Lung (tissue), 11 donors: ENCODE measurements at regions not wholly inside any gene's neighbourhood (a gene's known extent, or its start where the extent isn't known, plus 50 kb on each side); places are given as distances from the start of the nearest gene placed in this dataset.
"Not testable (repeated sequence)": the region's sequence is repeated elsewhere in the genome, so short reads cannot be mapped to it uniquely, and the experiment has no call there.

Experiments used
- ATAC-seq: fragments of 200-7000 bp; cut with Tn5 transposase; one replicate; pipeline ENCODE4 v1.9.1; 2020; ENCODE audit warnings: moderate number of reproducible peaks; ENCODE audit not compliant: insufficient read depth, low FRiP score
- DNase-seq, 3 donors: peaks; one replicate each; pipeline ENCODE4 v3.0.0-alpha.2; 2013 to 2017
- H3K27ac ChIP-seq, 2 donors: one replicate each; pipeline ENCODE4 v1.5.1; 2013; ENCODE audit warnings: mild to moderate bottlenecking in 2 of 2, moderate library complexity in 2 of 2, control low read depth in 1 of 2, inconsistent platforms in 1 of 2, low read depth in 1 of 2, low read length in 1 of 2
- H3K27me3 ChIP-seq, 3 donors: one replicate each; pipeline ENCODE4 v1.5.1; 2013; ENCODE audit warnings: low read length in 2 of 3; ENCODE audit not compliant: control insufficient read depth in 3 of 3, insufficient read depth in 3 of 3
- H3K36me3 ChIP-seq, 4 donors: one replicate each; pipeline ENCODE4 v1.5.1; 2013; ENCODE audit warnings: low read length in 4 of 4, mild to moderate bottlenecking in 1 of 4, moderate library complexity in 1 of 4; ENCODE audit not compliant: control insufficient read depth in 4 of 4, insufficient read depth in 4 of 4
- H3K4me1 ChIP-seq, 5 donors: one replicate each; pipeline ENCODE4 v1.5.1; 2013; ENCODE audit warnings: low read length in 5 of 5, mild to moderate bottlenecking in 2 of 5, moderate library complexity in 1 of 5; ENCODE audit not compliant: control insufficient read depth in 5 of 5, insufficient read depth in 5 of 5
- H3K4me3 ChIP-seq: one replicate; pipeline ENCODE4 v1.5.1; 2013; ENCODE audit warnings: mild to moderate bottlenecking, control low read depth, moderate library complexity
- H3K9ac ChIP-seq, 2 donors: one replicate each; pipeline ENCODE4 v1.5.1; 2013; ENCODE audit warnings: low read length in 2 of 2, control low read depth in 1 of 2; ENCODE audit not compliant: insufficient read depth in 1 of 2
- H3K9me3 ChIP-seq, 4 donors: one replicate each; pipeline ENCODE4 v1.5.1; 2013; ENCODE audit warnings: low read length in 3 of 4, mild to moderate bottlenecking in 1 of 4, moderate library complexity in 1 of 4; ENCODE audit not compliant: control insufficient read depth in 4 of 4, insufficient read depth in 3 of 4
- CTCF ChIP-seq: IDR thresholded peaks from 2 replicates; pipeline ENCODE4 v1.5.1; 2012; ENCODE audit warnings: mild to moderate bottlenecking; ENCODE audit errors: control extremely low read depth, extremely low read depth
- WGBS, 2 donors: extraction: QIAGEN DNeasy Blood & Tissue Kit; methylation state at CpG; one replicate each; pipeline ENCODE4 v1.1.7; 2013; 5-methylcytosine and 5-hydroxymethylcytosine counted together
- donor health status: control.
- donor health status: control.
- donor health status: Bipolar disorder and iron deficiency.
- donor health status: healthy.
- donor health status: DM: yes; HTN: yes; CAD: no.

GRCh38 chr12:76292891-76293290 is 55.3 kb downstream of the BBS10 start:
- 82 to 89% methylated on average over 5 of the region's 5 CpGs for WGBS, 2 donors
- H3K36me3 ChIP-seq, H3K27me3 ChIP-seq, H3K27ac ChIP-seq, H3K4me1 ChIP-seq, ATAC-seq, H3K4me3 ChIP-seq, H3K9ac ChIP-seq, H3K9me3 ChIP-seq, DNase-seq: not testable (repeated sequence)

DNA sequence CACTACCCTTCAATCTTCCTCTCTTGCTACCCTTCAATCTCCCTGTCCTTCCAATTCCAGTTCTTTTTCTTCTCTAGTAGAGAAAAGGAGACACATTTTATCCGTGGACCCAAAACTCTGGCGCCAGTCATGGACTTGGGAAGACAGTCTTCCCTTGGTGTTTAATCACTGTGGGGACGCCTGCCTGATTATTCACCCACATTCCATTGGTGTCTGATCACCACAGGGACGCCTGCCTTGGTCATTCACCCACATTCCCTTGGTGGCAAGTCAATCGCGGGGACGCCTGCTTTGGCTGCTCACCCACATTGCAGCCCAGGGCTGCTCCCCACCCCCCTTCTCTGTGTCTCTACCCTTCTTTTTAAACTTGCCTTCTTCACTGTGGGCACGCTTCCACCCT is 55.9 kb downstream of the BBS10 start:
- H3K4me1 ChIP-seq, H3K36me3 ChIP-seq, H3K27me3 ChIP-seq, H3K9ac ChIP-seq, H3K27ac ChIP-seq, DNase-seq, ATAC-seq, H3K9me3 ChIP-seq, H3K4me3 ChIP-seq: not testable (repeated sequence)
- WGBS, 2 donors = 91 to 94% methylated on average over 8 of the region's 8 CpGs

GRCh38 chr12:76290963-76291859 is 57.0 kb downstream of the BBS10 start:
- no peak overlapping the region for H3K9ac ChIP-seq
- ATAC-seq (no peak), DNase-seq (no peak)
- H3K9me3 ChIP-seq = no peaks in the 10 kb centered on the region
- H3K4me3 ChIP-seq = no peak overlapping the region
- no peaks in the 10 kb centered on the region for H3K27me3 ChIP-seq
- WGBS, 2 donors = 82 to 86% methylated on average over 3 of the region's 3 CpGs
- H3K4me1 ChIP-seq = no peaks in the 10 kb centered on the region
- H3K36me3 ChIP-seq = no peaks in the 10 kb centered on the region
- H3K27ac ChIP-seq = no peak overlapping the region
- no peak for TF ChIP-seq CTCF

- Histone ChIP-seq H3K9ac (no peak overlapping the region), H3K36me3 (no peaks in the 10 kb centered on the region), H3K4me3 (no peak overlapping the region), H3K27ac (no peak overlapping the region), H3K27me3 (no peaks in the 10 kb centered on the region), H3K4me1 (peaks cover 0 to 7% (median 0%) of the 10 kb centered on the region in 5 donors), H3K9me3 (no peaks in the 10 kb centered on the region)
- DNase-seq (no peak), ATAC-seq (no peak)
- no peak for TF ChIP-seq CTCF
Measured at GRCh38 chr12:76288218-76288617, 60.0 kb downstream of the BBS10 start.
